ENCODE measurements at regions not wholly inside any gene's neighbourhood (a gene's known extent, or its start where the extent isn't known, plus 50 kb on each side); places are given as distances from the start of the nearest gene placed in this dataset.
"Not testable (repeated sequence)": the region's sequence is repeated elsewhere in the genome, so short reads cannot be mapped to it uniquely, and the experiment has no call there.

GRCh38 chr11:130526846-130527245 is 78.4 kb downstream of the ADAMTS15 start:
- no peak for DNase-seq

- DNase-seq, result no peak
Observed at GRCh38 chr11:130527636-130528297, 79.3 kb downstream of the ADAMTS15 start.

GRCh38 chr11:130528298-130529261 is 80.1 kb downstream of the ADAMTS15 start:
- no peak for DNase-seq

DNA sequence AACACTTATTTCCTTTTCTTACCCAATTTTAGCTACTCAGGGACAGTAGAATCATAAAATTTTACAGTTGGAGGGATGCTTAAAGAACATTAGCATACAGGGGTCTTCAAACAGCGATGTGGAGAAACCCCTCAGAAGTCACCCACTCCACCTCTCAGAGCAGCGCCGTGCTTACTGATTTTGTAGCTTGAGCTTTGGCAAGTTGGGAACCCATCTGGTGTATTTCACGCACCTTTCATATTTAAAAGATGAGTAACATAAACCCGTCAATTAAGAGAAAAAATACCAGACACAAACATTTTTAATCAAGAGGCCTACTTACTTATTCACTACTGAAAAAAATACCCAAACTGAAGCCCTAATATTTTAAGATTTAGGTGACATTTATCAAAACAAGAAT is 80.9 kb downstream of the ADAMTS15 start:
- DNase-seq, result no peak

DNA sequence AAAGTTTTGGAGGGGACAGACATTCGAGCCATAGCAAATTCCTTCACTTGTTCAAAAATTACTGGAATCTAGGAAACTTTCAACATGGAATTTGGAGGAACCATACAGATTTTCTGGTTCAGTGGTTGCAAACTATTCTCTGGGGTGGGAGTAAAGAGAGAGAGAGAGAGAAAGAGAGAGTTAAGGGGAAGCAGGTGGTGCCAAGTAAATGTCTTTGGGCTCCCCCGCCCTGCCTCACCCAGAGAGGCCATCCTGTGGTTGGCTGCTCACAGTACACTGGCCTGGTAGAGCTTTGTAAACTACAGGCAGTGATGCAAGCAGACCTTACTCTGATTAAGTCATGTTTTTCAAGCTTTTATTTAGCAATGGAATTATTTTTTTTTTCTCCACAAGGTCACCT is 82.6 kb downstream of the ADAMTS15 start:
- DNase-seq, result no peak

- no peak for DNase-seq
Observed at GRCh38 chr11:130533113-130533798, 84.8 kb downstream of the ADAMTS15 start.

GRCh38 chr11:130533871-130534270 is 85.4 kb downstream of the ADAMTS15 start:
- no peak for DNase-seq

GRCh38 chr11:130534551-130534950 is 86.1 kb downstream of the ADAMTS15 start:
- no peak for DNase-seq

DNA sequence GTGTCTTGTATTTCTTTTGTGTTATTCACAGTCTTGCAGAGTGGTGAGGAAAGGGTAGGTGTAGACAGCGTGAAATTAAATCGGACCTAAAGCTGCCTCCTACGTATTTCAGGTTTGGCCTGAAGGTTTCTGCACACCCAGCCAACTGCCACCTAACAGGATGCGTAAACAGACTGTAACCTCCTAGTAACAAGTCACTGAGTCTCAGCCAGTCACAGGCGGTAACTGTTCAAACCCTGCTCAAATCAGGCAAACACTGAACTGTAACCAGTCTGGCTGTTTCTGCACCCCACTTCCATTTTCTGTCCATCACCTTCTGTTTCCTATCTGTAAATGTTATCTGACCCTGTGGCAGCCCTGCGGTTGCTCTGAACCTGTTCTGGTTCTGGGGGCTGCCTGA is 87.1 kb downstream of the ADAMTS15 start:
- DNase-seq, result no peak

DNA sequence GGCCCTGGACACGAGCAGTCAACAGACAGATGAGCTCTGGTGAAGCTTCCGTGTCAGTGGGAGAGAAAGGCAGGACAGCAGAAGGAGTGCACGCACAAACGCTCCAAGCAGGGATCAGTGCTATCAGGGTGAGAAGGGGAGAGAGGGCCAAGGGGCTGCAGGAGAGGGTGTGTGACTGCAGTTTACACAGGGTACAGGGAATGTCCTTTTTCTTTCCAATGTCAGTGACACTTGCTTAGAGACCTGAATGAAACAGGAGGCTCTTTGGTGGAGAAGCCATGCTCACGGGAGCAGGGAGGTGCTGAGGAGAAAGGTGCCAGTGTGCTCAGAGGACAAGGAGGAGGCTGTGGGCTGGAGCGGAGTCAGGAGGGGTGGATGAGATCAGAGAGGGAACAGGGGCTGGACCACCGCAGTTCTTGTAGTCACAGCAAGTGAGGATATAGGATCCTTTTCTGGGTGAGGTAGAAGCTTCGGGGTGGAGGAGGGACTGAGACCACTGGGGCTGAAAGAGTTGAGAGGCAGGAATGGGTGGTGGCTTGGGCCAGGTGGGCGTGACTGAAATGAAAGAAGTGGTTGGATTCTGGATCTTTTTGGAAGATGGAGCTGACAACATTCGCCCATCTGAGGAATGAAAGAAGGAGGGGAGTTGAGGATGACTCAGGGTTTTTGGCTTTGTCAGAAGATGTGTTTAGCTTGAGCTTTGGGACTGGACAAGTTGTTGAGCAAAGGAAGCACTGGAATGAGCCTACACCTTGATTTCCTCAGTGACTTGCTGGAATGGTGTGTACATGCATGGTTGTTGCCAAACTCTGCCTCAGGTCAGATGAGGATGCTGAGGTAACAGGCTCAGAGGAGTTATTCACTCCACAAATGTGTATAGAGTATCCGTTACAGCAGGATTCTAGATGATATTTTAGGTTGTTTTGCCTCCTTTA is 87.9 kb downstream of the ADAMTS15 start:
- DNase-seq, result no peak

- DNase-seq, result not testable (repeated sequence)
Observed at GRCh38 chr11:130539680-130540079, 91.2 kb downstream of the ADAMTS15 start.

GRCh38 chr11:130544266-130544665 is 95.8 kb downstream of the ADAMTS15 start:
- no peak for DNase-seq

DNA sequence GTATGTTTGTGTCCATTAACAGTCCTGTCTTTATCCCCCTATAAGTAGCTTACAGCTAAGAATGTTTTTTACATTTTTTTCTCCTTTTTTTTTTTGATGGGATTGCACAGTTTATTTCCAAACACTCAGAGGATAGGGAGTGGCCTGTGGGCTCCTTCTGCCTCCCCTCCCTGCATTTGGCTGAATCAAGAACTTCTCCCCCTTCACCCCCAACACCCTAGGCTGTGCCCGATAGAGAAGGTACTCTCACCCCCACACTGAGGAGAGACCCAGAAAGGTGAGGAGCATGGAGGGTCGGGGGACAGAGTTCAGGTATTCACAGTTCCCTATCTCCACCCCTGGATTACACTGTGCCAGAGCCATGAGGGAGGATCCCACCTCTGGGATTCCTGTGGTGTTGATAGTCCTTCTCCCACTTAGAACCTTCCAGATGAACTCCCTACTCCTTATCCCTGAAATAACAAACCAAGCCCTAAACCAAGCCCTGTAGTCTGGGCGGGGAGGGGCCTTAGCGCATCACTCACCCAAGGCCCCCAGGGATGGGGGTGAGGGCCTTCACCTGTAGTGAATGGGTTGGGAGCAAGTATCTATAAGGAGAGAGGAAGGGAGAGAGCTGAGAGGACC is 97.1 kb downstream of the ADAMTS15 start:
- no peak for DNase-seq

DNA sequence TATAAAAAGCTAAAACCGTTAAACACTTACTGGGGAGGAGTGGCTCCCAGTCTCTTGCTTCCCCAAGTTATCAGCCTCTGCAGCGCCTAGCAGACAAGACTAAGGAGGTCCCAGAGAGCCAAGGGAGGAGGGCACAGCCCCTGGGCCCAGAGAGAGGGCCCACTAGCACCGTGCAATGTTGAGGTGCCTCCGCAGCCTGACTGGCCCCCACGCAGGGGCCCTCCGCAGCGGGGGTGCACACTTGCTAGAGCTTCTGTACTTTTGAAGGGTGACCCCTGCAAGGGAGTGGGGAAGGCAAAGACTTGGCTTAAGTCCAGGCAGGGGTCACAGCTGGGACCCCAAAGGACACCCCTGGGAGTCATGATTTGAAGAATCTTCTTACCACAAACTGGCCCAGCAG is 98.0 kb downstream of the ADAMTS15 start:
- no peak for DNase-seq

DNA sequence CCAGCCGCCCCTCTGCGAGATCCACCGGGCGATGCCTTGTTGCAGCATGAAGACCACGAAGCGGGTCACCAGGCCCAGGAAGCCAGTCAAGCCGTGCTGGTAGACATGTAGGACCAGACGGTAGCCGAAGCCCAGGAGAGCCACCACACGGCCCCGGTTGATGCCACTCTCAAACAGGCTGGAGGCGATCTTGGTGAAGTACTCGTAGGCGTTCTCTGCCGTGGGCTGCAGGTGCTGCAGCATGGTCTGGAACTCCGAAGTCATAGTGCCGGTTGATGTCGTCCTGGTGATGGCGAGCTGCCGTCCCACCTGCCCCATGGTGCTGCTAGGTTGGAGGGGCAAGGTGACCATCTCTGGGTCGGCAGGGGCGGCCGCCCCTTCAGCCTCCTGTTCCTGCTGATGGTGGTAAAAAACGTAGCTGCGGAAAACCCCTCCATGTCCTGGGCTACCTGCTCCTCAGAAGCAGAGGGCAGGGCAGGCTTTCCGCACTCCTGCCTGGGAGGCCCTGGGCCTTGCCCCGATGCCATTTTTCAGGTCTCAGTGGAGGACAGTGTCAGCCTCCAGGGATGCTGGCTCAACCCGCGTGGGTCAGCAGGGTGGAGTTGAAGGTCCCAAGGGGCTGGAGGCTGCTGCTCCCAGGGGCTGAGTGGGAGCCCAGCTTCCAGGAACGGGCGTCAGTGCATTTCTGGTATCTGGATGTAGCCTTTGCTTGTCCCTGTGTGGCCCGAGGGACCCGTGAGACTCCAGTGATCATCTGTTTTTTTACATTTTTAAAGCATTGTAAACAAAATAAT is 98.7 kb downstream of the ADAMTS15 start:
- no peak for DNase-seq

GRCh38 chr11:130547761-130548490 is 99.5 kb downstream of the ADAMTS15 start:
- no peak for DNase-seq

DNA sequence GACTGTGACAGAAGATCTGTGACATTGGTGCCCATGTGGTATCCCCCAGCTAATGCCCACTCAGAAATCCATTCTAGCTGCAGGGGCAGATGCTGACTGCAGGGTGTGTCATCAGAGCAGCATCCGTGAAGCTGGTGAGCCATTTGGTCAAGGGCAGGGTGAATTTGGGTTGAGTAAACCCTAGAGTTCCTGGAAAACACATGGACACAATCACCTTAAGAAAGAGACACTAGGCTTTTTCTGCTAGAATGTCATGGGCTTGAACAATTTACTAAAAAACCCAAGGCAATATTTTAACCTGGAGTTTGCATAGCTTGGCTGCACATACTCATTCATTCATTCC is 100.0 kb downstream of the ADAMTS15 start:
- DNase-seq, result no peak

GRCh38 chr11:130549393-130549999 is 101.1 kb downstream of the ADAMTS15 start:
- DNase-seq, result no peak

- DNase-seq, result no peak
Observed at GRCh38 chr11:130550150-130550549, 101.7 kb downstream of the ADAMTS15 start.

DNA sequence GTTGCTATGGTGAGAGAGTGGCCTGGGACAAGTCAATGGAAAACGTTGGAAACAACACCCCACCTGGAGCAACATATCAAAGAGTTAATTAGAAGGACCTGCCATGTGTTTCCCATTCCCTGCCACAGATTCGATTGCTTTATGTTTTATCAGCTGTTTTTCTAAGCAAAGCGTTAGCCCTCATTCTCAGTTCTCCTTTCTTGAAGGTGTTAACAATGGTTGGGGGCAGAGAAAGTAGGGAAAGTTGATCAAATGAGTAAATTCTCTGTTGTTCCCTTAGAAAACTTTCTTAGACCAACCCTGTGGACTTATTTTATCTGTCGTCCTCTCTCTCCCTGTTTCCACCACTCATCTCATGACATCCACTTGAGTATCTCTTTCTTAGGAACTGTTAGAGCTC is 102.5 kb downstream of the ADAMTS15 start:
- no peak for DNase-seq

Measured in activated CD4-positive, alpha-beta T cell treated with anti-CD3 and anti-CD28 coated beads for 48 hours (primary cell).